ENCODE measurements at regions not wholly inside any gene's neighbourhood (a gene's known extent, or its start where the extent isn't known, plus 50 kb on each side); places are given as distances from the start of the nearest gene placed in this dataset.

DNA sequence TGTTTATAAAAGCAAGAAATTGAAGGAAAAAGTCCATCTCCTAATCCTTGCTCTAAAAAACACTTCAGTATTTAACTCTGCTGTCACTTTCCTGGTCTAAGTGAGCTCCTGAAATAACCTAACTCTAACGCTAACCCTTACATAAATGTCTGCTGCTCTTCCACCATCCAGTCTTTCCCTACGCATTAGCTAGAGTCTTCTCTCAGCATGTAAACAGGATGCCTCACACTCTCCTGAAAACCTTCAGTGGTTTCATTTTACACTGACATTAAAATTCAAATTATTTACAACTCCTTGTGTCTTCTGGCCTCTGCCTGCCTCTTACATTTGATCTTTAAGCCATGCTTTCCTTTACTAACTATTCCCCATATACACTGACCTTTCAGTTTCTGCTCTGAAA is 697.6 kb upstream of the CXADR start:
- Histone ChIP-seq H3K27ac (ENCODE audit: low read depth, low read length) (no peak overlapping the region), H3K9ac (ENCODE audit: low read depth, low read length) (no peak overlapping the region), H3K9me3 (ENCODE audit: control insufficient read depth, insufficient read depth, low read length) (no peaks in the 10 kb centered on the region), H3K4me3 (ENCODE audit: low read depth, low read length) (no peak overlapping the region), H3K27me3 (ENCODE audit: control insufficient read depth, insufficient read depth, low read length) (no peaks in the 10 kb centered on the region), H3K36me3 (ENCODE audit: control insufficient read depth, insufficient read depth, low read length) (no peaks in the 10 kb centered on the region), H3K4me1 (ENCODE audit: control insufficient read depth, insufficient read depth, low read length) (peaks cover 9% of the 10 kb centered on the region)

DNA sequence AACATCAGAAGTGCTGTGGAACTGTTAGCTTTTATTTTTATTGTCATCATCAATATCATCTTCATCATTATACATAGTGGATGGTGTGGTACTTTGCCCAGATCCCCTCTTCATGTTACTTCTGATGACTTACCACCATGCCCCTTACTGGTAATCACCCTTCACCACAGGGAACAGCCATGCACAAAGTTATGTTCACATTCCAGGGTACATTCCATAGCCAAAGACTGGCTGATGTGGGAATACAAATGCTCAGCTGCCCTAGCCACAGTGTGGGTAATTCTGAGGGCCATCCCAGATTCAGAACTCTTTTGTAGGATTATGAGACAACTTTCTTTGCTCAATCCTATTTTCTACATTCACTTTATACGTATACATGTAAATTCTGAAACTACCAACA is 691.3 kb upstream of the CXADR start:
- no peaks in the 10 kb centered on the region for H3K36me3 ChIP-seq (ENCODE audit: control insufficient read depth, insufficient read depth, low read length)
- H3K9ac ChIP-seq (ENCODE audit: low read depth, low read length): no peak overlapping the region

DNA sequence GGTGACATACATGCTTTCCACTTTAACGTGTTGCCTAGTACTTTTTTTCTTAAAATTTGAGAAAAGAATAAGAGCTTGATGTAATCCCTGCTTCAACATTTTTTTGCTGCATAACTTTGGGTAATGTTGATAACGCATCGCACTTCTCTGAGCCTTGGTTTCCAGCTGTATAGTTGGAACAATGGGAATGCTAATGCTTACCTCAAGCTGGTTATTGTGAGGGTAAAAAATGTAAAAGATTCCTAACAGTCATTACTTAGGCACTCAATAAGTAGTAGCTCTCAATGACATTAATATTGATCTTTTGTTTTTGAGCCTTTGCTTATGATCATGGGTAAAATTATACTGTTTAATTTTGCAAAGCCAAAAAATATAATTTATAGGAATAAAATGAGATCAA is 683.3 kb upstream of the CXADR start:
- H3K9me3 ChIP-seq (ENCODE audit: control insufficient read depth, insufficient read depth, low read length): 0 out of 2 replicates have a peak, but pooled peaks cover 3% of the 10 kb centered on the region
- H3K4me3 ChIP-seq (ENCODE audit: low read depth, low read length): 0 out of 2 replicates have a peak overlapping the region, but pooled peaks have one; percentile 1
- peaks cover 28% of the 10 kb centered on the region for H3K4me1 ChIP-seq (ENCODE audit: control insufficient read depth, insufficient read depth, low read length)
- H3K27ac ChIP-seq (ENCODE audit: low read depth, low read length): peak overlapping the region; percentile 68
- no peaks in the 10 kb centered on the region for H3K27me3 ChIP-seq (ENCODE audit: control insufficient read depth, insufficient read depth, low read length)
- H3K9ac ChIP-seq (ENCODE audit: low read depth, low read length): no peak overlapping the region
- H3K36me3 ChIP-seq (ENCODE audit: control insufficient read depth, insufficient read depth, low read length): no peaks in the 10 kb centered on the region

More for the DNA sequence above, 691.3 kb upstream of the CXADR start:
- no peaks in the 10 kb centered on the region for H3K27me3 ChIP-seq (ENCODE audit: control insufficient read depth, insufficient read depth, low read length)
- H3K4me1 ChIP-seq (ENCODE audit: control insufficient read depth, insufficient read depth, low read length): no peaks in the 10 kb centered on the region
- H3K9me3 ChIP-seq (ENCODE audit: control insufficient read depth, insufficient read depth, low read length): no peaks in the 10 kb centered on the region
- no peak overlapping the region for H3K4me3 ChIP-seq (ENCODE audit: low read depth, low read length)
- H3K27ac ChIP-seq (ENCODE audit: low read depth, low read length): no peak overlapping the region

DNA sequence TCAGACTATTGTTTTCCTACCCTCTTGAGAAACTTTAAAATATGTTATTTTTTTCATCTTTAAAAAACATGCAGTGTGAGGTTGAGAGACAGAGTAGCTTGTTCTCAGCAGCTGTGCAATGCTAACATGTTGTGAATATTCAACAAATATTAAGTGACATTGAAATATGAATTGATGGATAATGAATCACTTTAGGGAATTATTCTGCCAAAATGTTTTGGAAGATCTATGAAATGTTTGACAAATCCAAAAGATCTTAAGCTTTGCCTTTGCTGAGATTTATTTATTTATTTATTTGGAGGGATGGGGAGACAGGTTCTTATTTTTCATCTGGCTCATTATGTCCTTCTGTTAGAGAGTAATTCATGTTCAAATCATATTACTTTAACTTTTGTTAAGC is 680.1 kb upstream of the CXADR start:
- Histone ChIP-seq H3K36me3 (ENCODE audit: control insufficient read depth, insufficient read depth, low read length) (no peaks in the 10 kb centered on the region), H3K27me3 (ENCODE audit: control insufficient read depth, insufficient read depth, low read length) (no peaks in the 10 kb centered on the region), H3K27ac (ENCODE audit: low read depth, low read length) (no peak overlapping the region), H3K4me1 (ENCODE audit: control insufficient read depth, insufficient read depth, low read length) (peaks cover 43% of the 10 kb centered on the region), H3K9me3 (ENCODE audit: control insufficient read depth, insufficient read depth, low read length) (0 out of 2 replicates have a peak, but pooled peaks cover 3% of the 10 kb centered on the region), H3K9ac (ENCODE audit: low read depth, low read length) (no peak overlapping the region), H3K4me3 (ENCODE audit: low read depth, low read length) (no peak overlapping the region)

DNA sequence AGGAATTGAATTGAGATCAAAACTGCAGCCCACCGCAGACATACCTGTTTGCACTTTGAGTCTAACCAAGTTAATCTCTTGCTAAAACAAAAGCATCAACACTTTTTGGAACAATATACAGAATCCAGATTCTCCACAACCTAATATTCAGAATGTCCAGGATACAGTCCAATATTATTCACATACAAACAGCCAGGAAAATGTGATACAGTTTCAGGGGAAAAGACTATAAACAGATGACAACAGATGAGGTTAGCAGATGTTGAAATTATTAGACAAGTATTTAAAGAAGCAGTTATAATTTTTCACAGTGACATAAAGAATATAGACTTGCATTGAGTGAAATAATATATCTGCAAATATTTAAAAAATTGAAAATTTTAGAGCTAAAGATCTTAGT is 678.1 kb upstream of the CXADR start:
- H3K9ac ChIP-seq (ENCODE audit: low read depth, low read length): no peak overlapping the region
- H3K4me1 ChIP-seq (ENCODE audit: control insufficient read depth, insufficient read depth, low read length): peaks cover 43% of the 10 kb centered on the region
- no peaks in the 10 kb centered on the region for H3K27me3 ChIP-seq (ENCODE audit: control insufficient read depth, insufficient read depth, low read length)
- H3K9me3 ChIP-seq (ENCODE audit: control insufficient read depth, insufficient read depth, low read length): no peaks in the 10 kb centered on the region
- no peak overlapping the region for H3K4me3 ChIP-seq (ENCODE audit: low read depth, low read length)
- H3K36me3 ChIP-seq (ENCODE audit: control insufficient read depth, insufficient read depth, low read length): no peaks in the 10 kb centered on the region
- no peak overlapping the region for H3K27ac ChIP-seq (ENCODE audit: low read depth, low read length)

DNA sequence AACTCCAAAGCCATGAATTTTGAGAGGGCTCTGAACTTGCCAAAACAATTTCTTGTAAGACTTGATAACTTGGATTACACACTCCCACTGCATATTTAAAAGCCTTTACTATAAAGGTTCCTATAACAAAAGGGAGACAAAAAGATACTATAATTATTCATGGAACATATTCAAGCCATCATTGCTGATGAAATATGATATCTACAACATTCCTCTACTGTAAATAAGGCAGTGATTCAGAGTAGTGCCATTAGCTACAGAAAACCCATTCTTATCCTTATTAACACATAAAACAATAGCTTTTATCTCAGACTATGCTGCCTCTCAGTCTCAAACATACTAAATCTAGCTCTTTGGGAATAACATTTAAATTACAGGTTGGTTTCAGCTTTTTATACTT is 675.5 kb upstream of the CXADR start:
- H3K27me3 ChIP-seq (ENCODE audit: control insufficient read depth, insufficient read depth, low read length): no peaks in the 10 kb centered on the region
- no peak overlapping the region for H3K9ac ChIP-seq (ENCODE audit: low read depth, low read length)
- no peak overlapping the region for H3K4me3 ChIP-seq (ENCODE audit: low read depth, low read length)
- H3K27ac ChIP-seq (ENCODE audit: low read depth, low read length): no peak overlapping the region
- H3K9me3 ChIP-seq (ENCODE audit: control insufficient read depth, insufficient read depth, low read length): no peaks in the 10 kb centered on the region
- no peaks in the 10 kb centered on the region for H3K36me3 ChIP-seq (ENCODE audit: control insufficient read depth, insufficient read depth, low read length)
- peaks cover 19% of the 10 kb centered on the region for H3K4me1 ChIP-seq (ENCODE audit: control insufficient read depth, insufficient read depth, low read length)

DNA sequence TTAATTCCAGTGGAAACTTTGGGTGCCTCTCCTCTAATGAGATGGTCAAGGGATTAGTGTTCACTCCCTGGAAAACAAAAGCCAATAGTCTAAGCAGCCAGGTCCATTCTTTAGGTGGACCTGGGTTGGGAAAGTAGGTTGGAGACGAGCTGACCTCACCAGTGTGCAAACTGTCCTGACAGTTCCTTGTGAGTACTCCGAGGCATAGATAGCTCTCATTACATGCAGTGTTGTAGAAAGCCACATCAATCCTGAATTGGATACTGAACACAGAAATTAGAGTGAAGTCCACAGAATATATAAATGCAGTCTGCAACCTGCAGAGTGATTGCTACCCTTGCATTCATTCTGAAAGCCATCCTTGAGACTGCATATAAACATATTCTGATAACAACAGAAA is 675.1 kb upstream of the CXADR start:
- no peaks in the 10 kb centered on the region for H3K36me3 ChIP-seq (ENCODE audit: control insufficient read depth, insufficient read depth, low read length)
- H3K27ac ChIP-seq (ENCODE audit: low read depth, low read length): no peak overlapping the region
- no peaks in the 10 kb centered on the region for H3K27me3 ChIP-seq (ENCODE audit: control insufficient read depth, insufficient read depth, low read length)
- no peak overlapping the region for H3K4me3 ChIP-seq (ENCODE audit: low read depth, low read length)
- no peaks in the 10 kb centered on the region for H3K9me3 ChIP-seq (ENCODE audit: control insufficient read depth, insufficient read depth, low read length)
- H3K4me1 ChIP-seq (ENCODE audit: control insufficient read depth, insufficient read depth, low read length): peaks cover 19% of the 10 kb centered on the region
- H3K9ac ChIP-seq (ENCODE audit: low read depth, low read length): no peak overlapping the region

DNA sequence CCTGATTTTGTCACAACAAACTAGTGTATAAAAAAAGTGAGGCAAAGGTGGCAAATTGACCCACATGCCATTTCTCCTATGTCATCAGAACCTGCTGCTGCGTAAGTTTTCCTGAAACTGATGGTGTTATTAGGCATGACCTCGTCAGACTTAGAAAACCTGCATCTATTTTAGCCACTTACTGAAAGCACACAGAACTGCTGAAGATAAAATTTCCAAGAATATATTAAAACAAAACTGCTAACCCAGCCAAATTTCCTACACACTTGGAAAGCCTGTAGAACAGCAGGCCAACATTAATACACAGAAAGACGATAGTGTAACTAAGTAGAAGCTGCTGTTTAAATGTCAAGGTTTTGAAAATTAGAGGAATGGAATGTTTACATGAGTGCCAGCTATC is 674.5 kb upstream of the CXADR start:
- H3K27ac ChIP-seq (ENCODE audit: low read depth, low read length): no peak overlapping the region
- H3K9ac ChIP-seq (ENCODE audit: low read depth, low read length): no peak overlapping the region
- peaks cover 19% of the 10 kb centered on the region for H3K4me1 ChIP-seq (ENCODE audit: control insufficient read depth, insufficient read depth, low read length)
- H3K36me3 ChIP-seq (ENCODE audit: control insufficient read depth, insufficient read depth, low read length): no peaks in the 10 kb centered on the region
- H3K9me3 ChIP-seq (ENCODE audit: control insufficient read depth, insufficient read depth, low read length): no peaks in the 10 kb centered on the region
- no peaks in the 10 kb centered on the region for H3K27me3 ChIP-seq (ENCODE audit: control insufficient read depth, insufficient read depth, low read length)
- H3K4me3 ChIP-seq (ENCODE audit: low read depth, low read length): no peak overlapping the region

DNA sequence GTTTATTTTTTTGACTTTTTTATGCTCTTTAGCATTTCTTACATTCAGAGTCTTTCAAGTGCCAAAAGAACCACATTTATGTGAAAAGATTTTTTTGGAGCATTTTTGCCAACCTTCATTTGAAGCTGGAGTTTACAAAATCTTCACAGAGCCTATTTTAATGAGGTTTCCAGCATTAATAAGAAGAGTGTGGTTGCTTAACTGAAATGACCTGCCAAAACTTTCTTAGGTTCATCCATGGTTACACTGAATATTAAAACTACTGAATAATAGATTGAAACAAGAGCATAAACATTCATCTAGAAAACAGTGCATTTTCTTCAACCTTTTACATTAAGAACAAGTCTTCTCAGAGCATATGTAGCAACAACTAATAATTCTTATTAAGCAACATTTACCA is 672.3 kb upstream of the CXADR start:
- H3K27me3 ChIP-seq (ENCODE audit: control insufficient read depth, insufficient read depth, low read length): no peaks in the 10 kb centered on the region
- H3K4me3 ChIP-seq (ENCODE audit: low read depth, low read length): no peak overlapping the region
- H3K9me3 ChIP-seq (ENCODE audit: control insufficient read depth, insufficient read depth, low read length): no peaks in the 10 kb centered on the region
- H3K27ac ChIP-seq (ENCODE audit: low read depth, low read length): no peak overlapping the region
- H3K4me1 ChIP-seq (ENCODE audit: control insufficient read depth, insufficient read depth, low read length): peaks cover 15% of the 10 kb centered on the region
- no peaks in the 10 kb centered on the region for H3K36me3 ChIP-seq (ENCODE audit: control insufficient read depth, insufficient read depth, low read length)
- no peak overlapping the region for H3K9ac ChIP-seq (ENCODE audit: low read depth, low read length)

DNA sequence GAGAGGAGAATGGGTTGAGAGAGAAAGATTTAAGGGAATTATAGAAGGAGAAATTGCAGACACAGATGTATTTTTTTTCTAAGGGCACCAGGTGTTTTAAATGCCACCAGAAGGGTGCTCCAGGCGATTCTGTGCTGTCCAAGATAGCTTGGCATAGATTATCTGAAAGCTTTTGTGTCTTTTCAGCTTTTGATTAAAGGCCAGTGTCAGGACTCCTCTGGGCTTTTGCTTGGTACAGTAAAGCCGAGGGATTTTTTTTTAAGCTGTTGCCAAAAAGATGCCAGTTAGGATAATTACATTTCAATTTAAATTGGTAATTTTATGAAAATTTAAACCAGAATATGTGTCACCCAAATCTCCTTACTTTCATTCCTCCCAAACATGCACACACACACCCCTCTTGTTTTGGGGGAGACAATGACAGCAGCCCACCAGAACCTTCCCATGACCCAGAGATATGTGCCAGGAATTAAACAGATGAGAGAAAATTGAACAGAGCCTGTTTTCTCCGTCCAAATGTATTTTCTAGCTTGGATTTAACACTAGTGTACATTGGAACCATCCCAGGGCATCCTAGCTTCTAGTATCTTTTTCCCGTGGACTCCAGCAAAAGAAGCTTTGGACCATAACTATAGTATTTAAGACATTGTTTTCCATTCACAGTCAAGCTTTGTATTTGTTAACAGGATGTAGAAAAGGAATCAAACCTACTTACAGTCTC is 670.7 kb upstream of the CXADR start:
- H3K4me3 ChIP-seq (ENCODE audit: low read depth, low read length): no peak overlapping the region

DNA sequence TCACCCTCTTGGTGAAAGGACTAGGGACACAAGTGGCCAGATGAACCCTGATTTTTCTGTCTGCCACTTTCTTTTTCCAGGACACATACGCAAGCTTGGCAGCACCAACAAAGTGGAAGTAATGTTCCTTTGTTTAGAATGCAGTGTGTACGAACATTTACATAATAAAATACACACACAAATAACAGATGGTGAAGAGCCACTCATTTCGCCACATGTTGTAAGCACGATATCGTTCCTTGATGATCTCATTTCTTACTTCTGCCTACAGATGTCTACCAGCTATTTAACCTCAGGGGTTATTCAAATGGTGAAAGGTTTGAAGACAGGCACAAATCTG is 670.2 kb upstream of the CXADR start:
- no peak overlapping the region for H3K9ac ChIP-seq (ENCODE audit: low read depth, low read length)

More for the DNA sequence above, 670.7 kb upstream of the CXADR start:
- H3K36me3 ChIP-seq (ENCODE audit: control insufficient read depth, insufficient read depth, low read length): no peaks in the 10 kb centered on the region
- no peaks in the 10 kb centered on the region for H3K27me3 ChIP-seq (ENCODE audit: control insufficient read depth, insufficient read depth, low read length)
- H3K9ac ChIP-seq (ENCODE audit: low read depth, low read length): no peak overlapping the region
- no peaks in the 10 kb centered on the region for H3K9me3 ChIP-seq (ENCODE audit: control insufficient read depth, insufficient read depth, low read length)
- H3K4me1 ChIP-seq (ENCODE audit: control insufficient read depth, insufficient read depth, low read length): peaks cover 10% of the 10 kb centered on the region
- no peak overlapping the region for H3K27ac ChIP-seq (ENCODE audit: low read depth, low read length)

More for the DNA sequence above, 670.2 kb upstream of the CXADR start:
- Histone ChIP-seq H3K4me1 (ENCODE audit: control insufficient read depth, insufficient read depth, low read length) (peaks cover 5% of the 10 kb centered on the region), H3K4me3 (ENCODE audit: low read depth, low read length) (no peak overlapping the region), H3K27me3 (ENCODE audit: control insufficient read depth, insufficient read depth, low read length) (no peaks in the 10 kb centered on the region), H3K36me3 (ENCODE audit: control insufficient read depth, insufficient read depth, low read length) (no peaks in the 10 kb centered on the region), H3K27ac (ENCODE audit: low read depth, low read length) (no peak overlapping the region), H3K9me3 (ENCODE audit: control insufficient read depth, insufficient read depth, low read length) (no peaks in the 10 kb centered on the region)
